Small intestine (tissue), 7 donors: ENCODE measurements at regions not wholly inside any gene's neighbourhood (a gene's known extent, or its start where the extent isn't known, plus 50 kb on each side); places are given as distances from the start of the nearest gene placed in this dataset.

Source experiments
- DNase-seq, 2 donors: peaks; one replicate each; pipeline versions ENCODE4 v3.0.0 to v3.0.0-alpha.2; 2013
- FAIRE-seq: peaks from 2 replicates; lab custom pipeline; 2012; peaks lifted over from hg19 to GRCh38; lab: Jason Lieb, UNC
- H3K27ac ChIP-seq, 3 donors: one replicate each; pipeline ENCODE4 v1.5.1; 2013; ENCODE audit warnings: low read length in 2 of 3, mild to moderate bottlenecking in 2 of 3, control low read depth in 1 of 3, inconsistent platforms in 1 of 3, low read depth in 1 of 3, moderate library complexity in 1 of 3
- H3K27me3 ChIP-seq, 3 donors: one replicate each; pipeline ENCODE4 v1.6.1; 2013; ENCODE audit warnings: low read length in 3 of 3, inconsistent platforms in 1 of 3; ENCODE audit not compliant: control insufficient read depth in 3 of 3, insufficient read depth in 3 of 3
- H3K36me3 ChIP-seq, 3 donors: one replicate each; pipeline ENCODE4 v1.6.1; 2013; ENCODE audit warnings: low read length in 3 of 3, inconsistent platforms in 1 of 3, low read depth in 1 of 3, mild to moderate bottlenecking in 1 of 3, moderate library complexity in 1 of 3; ENCODE audit not compliant: control insufficient read depth in 3 of 3, insufficient read depth in 2 of 3
- H3K4me1 ChIP-seq, 3 donors: one replicate each; pipeline ENCODE4 v1.6.1; 2013; ENCODE audit warnings: low read length in 2 of 3, inconsistent platforms in 1 of 3, low read depth in 1 of 3, mild to moderate bottlenecking in 1 of 3, moderate library complexity in 1 of 3; ENCODE audit not compliant: control insufficient read depth in 3 of 3, insufficient read depth in 2 of 3
- H3K4me3 ChIP-seq, 3 donors: one replicate each; pipeline ENCODE4 v1.5.1; 2013; ENCODE audit warnings: low read length in 3 of 3, control low read depth in 1 of 3, inconsistent platforms in 1 of 3, low read depth in 1 of 3, mild to moderate bottlenecking in 1 of 3, moderate library complexity in 1 of 3
- H3K9me3 ChIP-seq, 2 donors: one replicate each; pipeline ENCODE4 v1.6.1; 2013; ENCODE audit warnings: low read depth in 1 of 2, low read length in 1 of 2; ENCODE audit not compliant: control insufficient read depth in 2 of 2, insufficient read depth in 1 of 2
- WGBS, 3 donors: extraction: QIAGEN DNeasy Blood & Tissue Kit; methylation state at CpG; one replicate each; pipeline ENCODE4 v1.1.7; 2013; 5-methylcytosine and 5-hydroxymethylcytosine counted together
- donor health status: healthy with polysubstance abuse.
- donor health status: control.
- donor health status: control.
- donor health status: Bipolar disorder and iron deficiency.
- donor health status: healthy.

DNA sequence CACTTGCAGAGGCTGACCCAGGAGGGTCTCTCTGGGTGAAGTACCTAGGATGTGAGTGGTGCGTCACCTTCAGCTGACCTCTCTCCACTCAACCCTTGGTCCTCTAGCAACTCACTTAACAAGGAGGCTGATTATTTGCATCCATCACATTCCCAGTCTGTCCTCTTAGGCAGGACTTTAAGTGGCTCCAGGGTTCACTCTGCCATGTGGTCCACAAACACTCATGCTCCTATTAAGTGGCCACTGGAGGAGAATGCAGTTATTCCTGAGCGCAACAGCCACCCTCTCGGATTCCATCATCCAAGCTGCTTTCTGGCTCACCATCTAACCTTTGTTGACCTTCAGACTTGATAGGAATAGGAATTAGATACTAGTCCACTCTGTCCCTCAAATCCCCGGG is 61.1 kb upstream of the SCAF8 start:
- Histone ChIP-seq H3K9me3 (no peaks in the 10 kb centered on the region), H3K27me3 (peaks cover 0 to 3% (median 0%) of the 10 kb centered on the region in 3 donors), H3K4me3 (no peak overlapping the region), H3K27ac (no peak overlapping the region), H3K4me1 (no peaks in the 10 kb centered on the region), H3K36me3 (no peaks in the 10 kb centered on the region)
- DNase-seq (no peak), FAIRE-seq (no peak)
- 93 to 94% (median 94%) methylated on average over 4 of the region's 4 CpGs for WGBS, 3 donors

DNA sequence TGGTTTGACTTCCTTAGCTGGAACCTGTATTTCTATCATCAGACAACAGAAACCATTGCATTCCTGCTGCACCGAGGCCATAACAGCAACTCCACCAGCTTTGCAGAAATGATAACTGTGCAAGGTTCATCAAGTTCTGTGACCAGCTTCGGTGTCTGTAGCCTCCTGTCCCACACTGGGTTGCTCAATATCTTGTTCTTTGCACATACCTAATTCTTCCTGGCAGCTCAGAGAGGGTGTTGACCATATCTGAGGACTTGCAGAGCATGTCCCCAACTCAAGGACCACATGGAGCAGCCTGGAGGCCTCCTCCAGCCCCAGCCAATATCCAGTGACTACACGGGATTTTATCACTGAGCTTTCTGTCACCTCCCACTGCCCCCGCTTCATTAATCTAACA is 59.3 kb upstream of the SCAF8 start:
- FAIRE-seq, result no peak
- no peak overlapping the region for H3K4me3 ChIP-seq
- 45 to 67% (median 66%) methylated on average over 4 of the region's 4 CpGs for WGBS, 3 donors
- H3K27me3 ChIP-seq, result peaks cover 0 to 3% (median 0%) of the 10 kb centered on the region in 3 donors
- no peaks in the 10 kb centered on the region for H3K4me1 ChIP-seq
- no peak overlapping the region for H3K27ac ChIP-seq
- no peaks in the 10 kb centered on the region for H3K36me3 ChIP-seq
- H3K9me3 ChIP-seq, result no peaks in the 10 kb centered on the region
- DNase-seq, result no peak

DNA sequence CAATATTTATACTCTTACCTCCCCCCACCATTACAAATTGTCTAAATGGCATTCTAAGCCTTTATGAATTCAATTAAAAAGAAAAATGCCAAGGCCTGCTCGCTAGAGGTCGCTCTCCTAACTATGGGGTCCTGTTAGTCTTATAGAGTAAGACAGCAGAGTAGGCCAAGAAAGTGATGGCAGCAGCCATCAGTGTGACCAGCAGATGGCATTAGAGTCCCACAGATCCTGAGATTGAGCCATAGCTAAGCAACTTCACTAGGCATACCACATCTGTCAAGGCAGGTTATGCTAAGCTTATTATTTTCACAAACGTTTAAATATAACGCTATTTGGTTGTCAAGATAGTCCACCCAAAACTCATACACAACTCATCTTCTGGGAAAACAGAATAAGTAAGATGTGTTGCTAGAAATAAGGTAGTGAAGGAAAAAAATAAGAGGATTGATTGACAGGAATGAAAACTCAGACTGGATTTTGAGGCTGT is 57.6 kb upstream of the SCAF8 start:
- Histone ChIP-seq H3K27me3 (no peaks in the 10 kb centered on the region), H3K9me3 (no peaks in the 10 kb centered on the region), H3K4me1 (no peaks in the 10 kb centered on the region), H3K27ac (no peak overlapping the region), H3K4me3 (no peak overlapping the region), H3K36me3 (no peaks in the 10 kb centered on the region)
- peak; percentile 95 to 98 for DNase-seq
- peak; percentile 44 for FAIRE-seq
- 0 to 1% (median 0%) methylated on average over 4 of the region's 4 CpGs for WGBS, 3 donors

DNA sequence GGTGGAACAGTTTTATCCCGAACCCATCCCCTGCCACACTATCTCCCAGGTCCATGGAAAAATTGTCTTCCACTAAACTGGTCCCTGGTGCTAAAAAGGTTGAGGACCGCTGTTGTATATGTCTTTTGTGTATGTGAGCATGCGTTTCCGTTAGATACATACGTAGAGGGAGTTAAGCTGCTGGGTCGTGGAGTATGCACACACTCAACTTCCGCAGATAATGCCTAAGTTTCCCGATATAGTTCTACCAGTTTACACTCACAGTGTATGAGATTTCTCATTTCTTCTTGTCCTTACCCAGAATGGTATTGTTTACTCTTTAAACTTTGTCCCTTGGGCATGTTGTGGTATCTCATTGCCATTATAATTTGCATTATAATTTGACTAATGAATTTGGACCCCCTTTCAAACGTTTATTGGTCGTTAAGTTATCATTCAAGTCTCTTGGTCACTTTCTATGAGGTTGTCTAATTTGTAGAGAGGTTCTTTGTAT is 50.5 kb upstream of the SCAF8 start:
- Histone ChIP-seq H3K4me1 (no peaks in the 10 kb centered on the region), H3K4me3 (no peak overlapping the region), H3K36me3 (no peaks in the 10 kb centered on the region), H3K9me3 (peaks cover 0 to 3% of the 10 kb centered on the region in 2 donors), H3K27ac (no peak overlapping the region), H3K27me3 (no peaks in the 10 kb centered on the region)
- 83 to 86% (median 86%) methylated on average over 10 of the region's 10 CpGs for WGBS, 3 donors
- FAIRE-seq (no peak), DNase-seq (no peak)
